GM21515 (cell line): ENCODE measurements at regions not wholly inside any gene's neighbourhood (a gene's known extent, or its start where the extent isn't known, plus 50 kb on each side); places are given as distances from the start of the nearest gene placed in this dataset.
A peak's percentile ranks its signal among the peaks of the same experiment; 100 is the strongest.
"Not testable (repeated sequence)": the region's sequence is repeated elsewhere in the genome, so short reads cannot be mapped to it uniquely, and the experiment has no call there.

Experiments used
- ATAC-seq: cut with Tn5 transposase; IDR thresholded peaks from one replicate; pipeline ENCODE4 v1.9.1; 2021; ENCODE audit not compliant: unreplicated experiment

DNA sequence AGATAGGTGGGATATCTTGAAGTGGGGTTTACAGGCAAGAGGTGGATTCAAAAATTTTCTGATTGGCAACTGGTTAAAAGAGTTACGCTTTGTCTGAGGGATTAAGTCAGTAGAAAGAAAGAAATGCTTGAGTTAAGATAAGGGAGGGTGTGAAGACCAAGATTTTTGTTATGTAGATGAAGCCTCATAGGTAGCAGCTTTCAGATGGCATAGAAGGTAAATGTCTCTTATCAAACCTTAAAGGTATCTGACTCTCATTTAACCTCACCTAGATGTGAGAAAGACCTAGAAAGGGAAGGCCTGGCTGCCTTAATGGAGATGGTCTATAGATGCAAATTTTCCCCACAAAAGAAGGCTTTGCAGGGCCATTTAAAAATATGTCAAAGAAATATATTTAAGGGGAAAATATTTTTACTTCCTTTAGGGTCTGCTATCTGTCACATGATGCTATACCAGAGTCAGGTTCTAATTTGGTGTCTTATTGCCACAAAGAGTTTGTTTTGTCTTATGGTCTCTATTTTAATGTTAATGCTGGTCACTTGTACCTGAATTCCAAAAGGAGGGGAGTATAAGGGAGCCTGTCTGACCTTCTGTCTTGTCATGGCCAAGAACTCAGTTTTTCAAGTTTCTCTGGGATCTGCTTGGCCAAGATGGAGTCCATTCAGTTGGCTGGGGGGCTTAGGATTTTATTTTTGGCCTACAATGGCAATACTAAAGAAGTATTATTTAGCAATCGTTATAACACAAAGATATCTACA is 699.1 kb upstream of the AMOT start:
- no peak for ATAC-seq

DNA sequence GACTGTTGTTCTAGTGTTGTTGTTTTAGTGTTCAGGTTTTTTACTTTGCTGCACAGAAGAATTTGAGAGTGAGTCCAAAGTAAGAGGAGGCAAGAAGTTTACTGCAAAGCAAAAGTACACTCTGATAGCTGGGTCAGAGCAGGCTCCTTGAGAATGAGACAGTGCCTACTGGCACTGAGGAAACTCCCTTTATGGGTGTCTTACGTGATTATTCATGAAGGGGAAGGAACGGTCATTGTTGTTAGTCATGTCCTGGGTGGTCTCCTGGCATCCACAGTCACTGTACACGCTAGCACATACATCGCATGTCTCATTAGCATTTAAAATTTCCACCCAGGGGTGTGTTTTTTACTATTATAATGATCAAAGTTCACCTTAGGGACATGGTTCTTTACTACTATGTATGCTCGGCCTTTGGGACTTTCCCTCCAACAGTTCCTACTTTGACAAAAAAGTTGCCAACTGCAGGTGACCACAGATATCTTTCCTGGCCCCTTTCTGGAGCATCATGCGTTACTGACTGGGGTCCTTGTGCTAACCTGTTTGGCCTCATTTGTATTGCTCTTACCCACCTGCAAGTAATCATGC is 688.9 kb upstream of the AMOT start:
- ATAC-seq = no peak

DNA sequence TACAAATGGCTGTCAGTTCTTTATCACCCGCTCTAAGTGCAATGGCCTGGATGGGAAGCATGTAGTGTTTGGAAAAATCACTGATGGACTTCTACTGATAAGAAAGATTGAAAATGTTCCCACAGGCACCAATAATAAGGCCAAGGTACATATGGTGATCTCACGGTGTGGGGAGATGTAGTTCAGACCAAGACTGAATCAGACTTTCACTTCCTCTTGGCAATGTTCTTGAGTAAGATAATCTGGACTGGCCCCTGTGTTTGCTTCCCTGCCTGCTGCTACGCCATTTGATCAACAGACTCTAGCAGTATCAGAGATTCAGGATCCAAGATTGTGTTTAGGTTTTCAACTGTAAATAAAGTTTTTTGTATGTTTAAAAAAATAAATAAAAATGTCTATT is 682.2 kb upstream of the AMOT start:
- peak; percentile 99 for ATAC-seq

DNA sequence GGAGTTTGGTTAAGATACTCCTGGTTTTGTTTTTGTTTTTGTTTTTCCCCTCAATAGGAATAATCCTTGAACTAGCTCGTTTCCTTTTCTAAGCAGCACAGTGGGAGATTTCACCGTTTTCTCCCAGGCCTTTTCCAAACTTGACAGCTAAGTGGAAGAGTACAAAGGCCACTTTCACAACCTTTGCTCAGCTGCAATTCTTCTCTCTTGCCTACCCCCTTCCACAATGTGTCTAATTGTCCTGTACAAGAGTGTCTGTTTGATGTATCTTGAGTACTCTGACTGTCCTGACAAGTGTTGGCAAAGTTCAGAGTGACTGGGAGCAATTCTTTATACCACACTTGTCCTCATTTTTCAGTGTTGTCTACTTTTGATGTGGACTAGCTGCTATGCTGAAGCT is 674.3 kb upstream of the AMOT start:
- no peak for ATAC-seq

DNA sequence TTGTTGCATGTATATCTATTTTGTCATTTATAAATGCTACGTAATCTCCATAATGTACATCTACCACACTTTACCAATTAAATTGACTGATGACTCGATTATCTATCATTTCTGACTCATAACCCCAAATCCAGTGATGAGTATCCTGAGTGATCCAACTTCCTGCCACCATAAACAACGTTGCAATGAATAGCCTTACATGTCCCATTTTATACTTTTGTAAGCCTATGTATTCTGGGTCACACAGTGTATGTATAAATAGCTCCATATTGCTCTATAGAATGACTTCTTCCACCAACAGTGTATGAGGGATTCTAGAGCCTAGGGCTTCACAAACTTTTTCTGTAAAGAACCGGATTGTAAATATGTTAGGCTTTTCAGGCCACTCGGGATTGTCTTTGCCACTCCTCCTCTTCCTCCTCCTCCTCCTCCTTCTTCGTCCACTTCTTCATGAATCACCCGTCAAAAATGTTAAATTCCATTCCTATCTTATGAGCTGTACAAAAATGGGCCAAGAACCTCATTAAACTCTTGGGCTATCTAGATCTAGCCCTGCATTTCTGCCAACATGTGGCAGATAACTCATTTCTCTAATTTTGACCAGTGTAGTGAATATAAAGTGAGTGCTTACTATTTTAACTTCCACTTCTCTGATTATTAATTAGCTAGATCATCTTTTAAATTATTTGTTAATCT is 672.2 kb upstream of the AMOT start:
- no peak for ATAC-seq

DNA sequence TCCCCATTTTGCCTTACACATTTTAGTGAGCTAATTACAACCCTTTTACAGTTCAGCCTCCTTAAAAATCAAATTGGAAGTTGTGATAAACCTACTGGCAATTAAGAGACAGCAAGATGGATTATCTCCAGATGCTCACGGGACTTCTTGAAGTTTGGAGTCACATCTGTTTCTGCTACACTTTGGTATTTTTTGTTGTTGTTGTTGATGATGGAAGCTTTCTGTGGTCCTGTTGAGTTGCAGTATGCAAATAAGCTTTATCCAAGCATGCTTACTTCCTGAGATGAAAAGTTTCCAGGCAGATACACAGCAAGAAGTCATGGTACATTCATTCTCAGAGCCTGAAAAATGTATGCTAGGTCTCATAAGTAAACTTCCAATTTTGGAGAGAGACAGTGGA is 670.0 kb upstream of the AMOT start:
- ATAC-seq = no peak

DNA sequence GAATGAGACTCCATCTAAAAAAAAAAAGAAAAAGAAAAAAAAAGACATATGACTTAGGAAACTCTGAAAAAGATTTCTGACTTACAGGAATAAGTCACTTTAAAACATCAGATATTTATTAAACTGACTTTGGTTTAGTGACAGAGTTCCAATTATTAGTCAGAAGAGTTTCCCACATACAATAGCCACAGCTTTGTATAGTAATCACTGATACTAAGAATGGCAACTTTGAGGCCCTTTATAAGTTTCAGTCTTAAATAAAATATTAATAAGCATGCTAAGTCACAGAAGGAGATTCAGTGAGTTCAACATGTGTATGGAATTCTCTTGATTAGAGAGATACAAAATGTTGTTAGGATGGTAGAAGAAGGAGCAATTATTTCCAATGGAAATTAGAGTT is 652.3 kb upstream of the AMOT start:
- ATAC-seq = no peak

DNA sequence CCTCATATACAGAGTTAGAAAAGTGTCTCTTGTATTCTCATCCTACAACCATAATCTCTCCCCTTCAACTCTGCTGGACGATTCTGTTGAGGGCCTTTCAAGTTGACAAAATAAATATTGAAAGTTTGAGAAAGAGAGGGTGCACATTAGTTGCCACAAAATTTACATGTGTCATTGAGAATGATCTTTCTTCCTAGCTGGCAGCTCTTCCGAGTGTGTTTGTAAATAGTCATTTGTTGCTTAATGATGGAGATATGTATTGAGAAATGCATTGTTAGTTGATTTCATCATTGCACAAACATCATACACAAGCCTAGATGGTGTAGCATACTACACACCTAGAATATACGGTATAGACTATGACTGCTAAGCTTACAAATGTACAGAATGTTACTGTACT is 632.8 kb upstream of the AMOT start:
- ATAC-seq = no peak

DNA sequence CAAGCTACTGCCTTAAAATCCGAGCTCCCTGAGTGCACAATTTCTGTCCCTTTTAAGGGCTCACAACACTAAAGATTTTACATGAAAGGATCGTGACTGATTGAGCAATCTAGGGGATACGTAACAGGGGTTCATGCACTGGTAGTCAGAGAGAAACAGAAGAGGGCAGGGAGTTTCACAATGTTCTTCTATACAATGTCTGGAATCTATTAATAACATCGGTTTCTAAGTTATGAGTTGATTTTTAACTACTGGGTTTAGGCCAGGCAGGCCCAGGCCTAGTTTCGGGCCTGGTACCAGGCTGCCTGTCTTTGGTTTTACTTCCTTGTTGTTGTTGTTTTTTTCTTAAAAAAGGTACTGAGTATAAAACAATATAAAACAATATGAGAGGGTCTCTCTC is 632.4 kb upstream of the AMOT start:
- not testable (repeated sequence) for ATAC-seq

DNA sequence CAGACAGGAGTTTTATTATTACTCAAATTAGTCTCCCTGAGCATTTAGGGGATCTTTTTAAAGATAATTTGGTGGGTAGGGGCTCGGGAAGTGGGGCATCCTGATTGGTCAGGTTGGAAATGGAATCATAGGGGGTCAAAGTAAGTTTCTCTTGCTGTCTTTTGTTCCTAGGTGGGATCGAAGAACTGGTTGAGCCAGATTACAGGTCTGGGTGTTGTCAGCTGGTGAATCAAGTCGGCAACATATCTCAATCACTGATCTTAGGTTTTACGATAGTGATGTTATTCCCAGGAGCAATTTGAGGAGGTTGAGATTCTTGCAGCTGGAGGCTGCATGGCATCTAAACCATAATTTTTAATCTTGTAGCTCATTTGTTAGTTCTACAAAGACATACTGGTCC is 629.5 kb upstream of the AMOT start:
- no peak for ATAC-seq

DNA sequence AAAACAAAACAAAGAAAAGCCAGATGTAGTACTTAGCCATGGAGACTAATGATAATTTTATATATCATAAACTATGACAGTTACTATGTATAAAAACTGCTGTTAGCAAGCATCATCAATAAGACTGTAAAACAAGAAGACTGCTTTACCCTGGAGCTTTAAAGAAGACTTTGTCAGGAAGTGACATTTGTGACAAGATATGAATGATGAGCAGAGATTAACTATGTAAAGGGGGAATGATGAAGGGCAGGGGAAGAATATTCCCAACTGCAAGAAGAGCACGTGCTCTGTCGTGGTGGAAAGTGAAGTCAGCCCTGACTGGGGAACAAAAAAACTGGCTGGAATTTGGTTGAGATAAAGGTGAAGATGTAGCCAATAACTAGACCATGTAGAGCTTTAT is 617.1 kb upstream of the AMOT start:
- ATAC-seq = no peak

DNA sequence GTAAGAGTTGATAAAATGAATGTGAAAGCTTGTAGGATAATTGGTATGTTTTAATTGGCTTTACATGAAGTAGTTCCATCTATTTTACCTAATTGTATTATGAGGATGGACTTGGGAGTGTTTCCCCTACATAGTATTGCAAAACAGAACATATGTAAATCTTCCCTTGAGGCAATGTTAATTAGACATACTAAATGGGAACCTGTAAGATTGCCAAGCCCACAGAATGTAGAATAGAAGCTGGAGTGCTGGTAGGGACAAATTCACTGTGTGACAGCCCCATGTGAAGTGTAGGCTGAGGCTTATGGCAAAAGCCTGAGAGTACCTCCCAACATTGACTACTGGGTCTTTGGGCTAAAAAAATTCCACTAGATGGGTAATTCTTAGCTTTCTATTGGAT is 615.0 kb upstream of the AMOT start:
- no peak for ATAC-seq

DNA sequence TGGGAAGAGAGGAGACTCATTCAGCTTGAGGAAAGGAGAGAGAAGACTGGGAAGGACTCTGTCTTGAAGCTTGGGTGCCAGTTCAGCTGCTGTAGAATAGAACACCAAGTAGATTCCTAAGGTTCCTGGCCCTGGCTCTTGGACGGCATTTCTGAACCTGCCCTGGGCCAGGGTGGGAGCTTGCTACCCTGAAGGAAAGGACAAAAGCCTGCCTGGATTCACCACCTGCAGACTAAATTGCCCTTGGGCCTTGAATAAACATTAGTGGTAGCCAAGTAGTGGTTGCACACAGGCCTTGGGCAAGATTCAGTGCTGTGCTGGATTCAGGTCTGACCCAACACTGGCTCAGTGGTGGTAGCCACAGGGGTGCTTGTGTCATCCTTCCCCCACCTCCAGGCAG is 588.4 kb upstream of the AMOT start:
- no peak for ATAC-seq

DNA sequence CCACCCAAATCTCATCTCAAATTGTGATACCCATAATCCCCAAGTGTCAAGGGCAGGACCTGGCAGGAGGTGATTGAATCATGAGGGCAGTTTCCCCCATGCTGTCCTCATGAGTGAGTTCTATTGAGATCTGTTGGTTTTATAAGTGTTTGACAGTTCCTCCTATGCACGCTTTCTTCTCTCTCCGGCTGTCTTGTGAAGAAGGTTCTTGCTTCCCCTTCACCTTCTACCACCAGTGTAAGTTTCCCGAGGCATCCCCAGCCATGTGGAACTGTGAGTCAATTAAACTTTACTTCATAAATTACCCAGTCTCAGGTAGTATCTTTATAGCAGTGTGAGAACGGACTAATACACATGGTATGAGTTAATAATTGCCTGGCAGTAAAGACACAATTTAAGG is 581.7 kb upstream of the AMOT start:
- no peak for ATAC-seq

DNA sequence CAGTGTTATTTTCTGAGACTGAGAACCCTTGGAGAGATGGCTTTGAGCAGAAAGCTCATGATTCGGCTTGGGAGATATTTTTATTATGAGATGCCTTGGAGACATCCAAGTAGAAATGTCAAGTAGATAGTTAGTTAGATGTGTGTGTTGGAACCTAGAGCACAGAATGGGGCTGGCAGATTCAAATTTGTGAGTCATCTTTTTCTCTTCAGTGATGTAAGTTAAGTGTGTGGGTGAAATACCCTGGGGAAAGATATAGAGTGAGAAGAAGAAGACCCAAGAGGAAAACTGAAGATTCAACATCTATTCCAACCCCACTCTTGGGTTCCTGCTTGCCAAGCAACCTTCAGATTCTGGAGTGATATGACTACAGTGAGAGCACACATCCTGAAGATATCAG is 580.8 kb upstream of the AMOT start:
- no peak for ATAC-seq

DNA sequence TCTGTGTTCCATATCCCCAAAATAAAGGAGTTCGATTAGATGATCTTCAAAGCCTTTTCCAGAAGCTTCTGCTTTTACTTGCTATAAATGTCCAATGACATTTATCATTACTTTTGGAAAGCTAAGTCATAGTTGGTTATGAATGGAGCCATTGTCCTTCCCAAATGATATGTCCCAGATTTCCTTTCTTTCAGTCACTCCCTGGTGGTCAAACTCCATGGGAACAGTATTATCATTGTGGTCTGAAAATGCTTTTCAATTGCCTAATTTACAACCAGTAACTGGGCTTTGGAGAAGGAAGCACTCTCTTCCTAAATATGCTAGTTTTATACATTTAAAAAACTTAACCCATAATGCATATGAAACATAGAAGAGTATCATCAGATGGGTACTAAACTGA is 571.5 kb upstream of the AMOT start:
- ATAC-seq = no peak

DNA sequence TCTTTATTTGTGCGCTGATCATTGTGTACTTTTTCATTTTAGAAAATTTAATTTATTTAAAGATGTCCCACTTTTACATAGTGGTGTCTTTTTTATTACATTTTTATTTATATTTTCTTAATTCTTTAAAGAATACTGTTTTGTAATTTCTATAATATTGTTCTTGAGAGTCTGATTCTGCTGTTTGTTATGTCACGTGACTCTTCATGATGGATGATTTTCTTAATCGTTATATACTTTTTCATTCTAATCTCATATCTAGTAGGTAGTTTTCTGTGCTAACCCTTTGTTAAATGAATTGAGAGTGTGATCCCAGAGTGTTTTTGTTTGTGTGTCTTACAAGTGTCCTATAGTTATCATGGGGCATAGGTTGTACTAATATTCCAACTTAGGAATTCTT is 568.2 kb upstream of the AMOT start:
- no peak for ATAC-seq

DNA sequence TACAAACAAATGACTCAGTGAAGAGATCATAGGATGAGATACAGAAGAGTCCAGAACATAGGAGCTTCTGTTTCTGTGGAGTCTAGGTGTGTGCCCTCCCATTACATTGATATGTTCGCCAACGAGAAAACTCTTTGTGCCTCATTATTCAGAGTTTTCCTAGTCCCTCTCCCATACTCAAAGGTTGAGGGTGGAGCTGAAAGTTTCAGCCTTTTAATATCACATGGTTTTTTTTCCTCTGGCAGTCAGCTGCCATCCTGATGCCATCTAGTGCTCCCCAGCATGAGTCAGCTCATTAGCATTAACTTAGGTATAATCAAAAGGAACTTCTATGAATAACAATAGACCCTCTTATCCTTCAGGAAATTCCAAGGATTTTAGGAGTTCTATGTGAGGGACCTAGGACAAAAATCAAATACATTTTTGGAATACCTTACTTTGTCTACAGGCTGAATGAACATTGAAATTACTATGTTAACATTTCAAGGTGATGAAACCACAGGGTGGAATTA is 559.6 kb upstream of the AMOT start:
- ATAC-seq = no peak

DNA sequence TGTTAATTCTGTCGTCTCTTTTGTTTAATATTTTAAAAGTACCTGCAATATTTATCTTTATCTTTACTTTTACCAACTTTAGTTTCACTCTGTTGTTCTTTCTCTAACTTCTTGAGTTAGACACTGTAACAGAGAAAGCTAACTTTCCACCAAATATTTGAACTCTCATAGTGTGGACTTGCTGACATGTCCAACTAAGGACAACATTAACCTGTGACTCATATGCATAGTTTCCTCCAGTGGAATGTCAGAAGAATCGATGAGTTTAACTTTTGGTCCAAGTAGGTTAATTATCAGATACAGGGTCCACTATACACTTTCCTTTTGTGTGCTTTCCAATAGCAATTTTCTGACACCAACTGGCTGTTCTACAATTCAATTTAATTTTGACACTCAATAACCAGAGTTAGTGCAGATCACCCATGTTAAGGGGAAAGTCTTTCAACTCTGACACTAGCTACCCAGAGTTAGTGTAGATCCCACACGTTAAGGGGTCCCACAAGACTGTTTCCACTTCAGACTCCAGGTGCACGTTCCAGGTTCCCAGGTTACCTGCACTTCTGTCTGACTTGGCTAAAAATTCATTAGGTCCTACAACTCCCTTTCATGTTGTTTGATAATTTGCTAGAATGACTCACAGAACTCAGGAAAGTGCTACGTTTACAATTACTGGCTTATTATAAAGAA is 559.0 kb upstream of the AMOT start:
- no peak for ATAC-seq

DNA sequence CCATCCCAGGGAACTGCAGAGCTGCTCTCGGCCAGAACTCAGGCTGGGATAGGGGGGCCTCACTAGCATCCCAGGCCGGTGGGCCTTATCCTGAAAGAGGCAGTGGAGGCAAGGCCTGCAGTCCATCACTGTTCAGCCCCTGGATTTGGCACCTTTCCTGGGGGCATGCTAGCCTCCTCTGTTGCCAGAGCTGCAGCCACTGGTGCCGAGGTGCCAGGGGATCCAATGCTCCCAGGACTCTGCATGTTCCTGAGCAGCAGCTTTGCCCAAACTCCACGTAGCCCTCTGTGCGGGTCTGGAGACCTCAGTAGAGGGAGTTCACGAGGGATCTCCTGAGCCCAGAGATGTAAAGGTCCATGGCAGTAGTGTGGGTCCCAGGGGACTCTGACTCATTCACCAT is 551.7 kb upstream of the AMOT start:
- ATAC-seq = no peak

DNA sequence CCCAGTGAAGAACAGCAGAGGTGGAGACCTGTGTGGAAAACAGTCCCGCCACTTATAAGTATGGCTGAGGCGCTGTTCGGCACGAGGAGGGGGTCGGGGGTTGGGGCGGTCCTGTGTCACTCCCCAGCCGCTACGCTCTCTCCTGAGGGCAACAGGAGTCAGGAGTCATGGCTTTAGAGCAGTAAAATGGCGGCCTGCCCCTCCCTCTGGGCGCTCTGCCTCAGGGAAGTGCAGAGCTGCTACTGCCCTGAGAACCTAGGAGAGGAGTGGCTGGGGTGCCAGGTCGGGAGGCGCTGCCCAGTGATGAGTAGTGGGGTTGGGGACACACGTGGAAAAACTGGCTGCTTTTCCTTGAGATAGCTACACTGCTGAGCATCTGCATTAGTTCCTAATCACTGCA is 551.2 kb upstream of the AMOT start:
- ATAC-seq = no peak

DNA sequence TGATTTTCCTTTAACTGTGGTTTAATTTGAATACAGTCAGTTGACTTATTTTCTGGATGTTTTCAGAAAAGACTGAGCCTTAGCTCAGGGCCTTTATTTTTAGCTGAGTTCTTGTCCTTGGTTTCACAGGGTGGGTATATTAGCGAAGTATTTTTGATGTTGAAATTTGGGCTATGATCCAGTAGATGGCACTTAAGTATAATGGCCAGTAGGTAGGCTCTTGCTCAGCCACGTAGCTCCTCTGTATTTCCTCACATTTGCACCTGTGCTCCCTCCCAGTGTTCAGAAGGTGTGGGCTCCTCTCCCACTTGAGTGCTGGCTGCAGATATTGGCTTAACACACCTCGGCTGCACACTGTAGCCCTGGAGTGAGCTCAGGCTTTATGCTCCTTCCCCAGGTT is 549.9 kb upstream of the AMOT start:
- no peak for ATAC-seq
